NCI-H2227 (cell line): ENCODE measurements at regions not wholly inside any gene's neighbourhood (a gene's known extent, or its start where the extent isn't known, plus 50 kb on each side); places are given as distances from the start of the nearest gene placed in this dataset.
A peak's percentile ranks its signal among the peaks of the same experiment; 100 is the strongest.
"Not testable (repeated sequence)": the region's sequence is repeated elsewhere in the genome, so short reads cannot be mapped to it uniquely, and the experiment has no call there.

ENCODE experiments used
- DNase-seq: peaks from one replicate; lab custom pipeline; 2025; ENCODE audit not compliant: unreplicated experiment; lab: John Stamatoyannopoulos, UW

DNA sequence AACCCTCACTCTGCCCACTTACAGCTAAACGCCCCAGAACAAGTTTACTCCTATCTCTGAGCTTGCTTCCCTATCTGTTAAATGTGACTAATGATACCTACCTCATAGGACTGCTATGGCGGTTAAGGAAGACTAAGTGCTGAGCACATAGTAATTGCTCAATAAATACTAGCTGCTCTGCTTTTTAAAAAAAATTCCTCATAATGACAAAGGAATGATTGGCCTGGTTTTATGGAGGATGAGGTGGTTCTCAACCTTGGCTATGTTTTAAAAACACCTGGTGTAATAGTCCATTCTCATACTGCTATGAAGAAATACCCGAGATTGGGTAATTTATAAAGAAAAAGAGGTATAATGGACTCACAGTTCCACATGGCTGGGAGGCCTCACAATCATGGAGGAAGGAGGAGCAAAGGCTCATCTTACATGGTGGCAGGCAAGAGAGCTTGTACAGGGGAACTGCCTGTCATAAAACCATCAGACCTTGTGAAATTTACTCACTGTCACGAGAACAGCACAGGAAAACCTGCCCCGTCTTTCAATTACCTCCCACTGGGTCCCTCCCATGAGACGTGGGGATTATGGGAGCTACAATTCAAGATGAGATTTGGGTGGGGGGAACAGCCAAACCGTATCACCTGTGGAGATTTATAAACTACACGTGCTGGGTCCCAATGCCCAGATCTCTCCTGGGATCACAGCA is 127.2 kb upstream of the SYT13 start:
- DNase-seq, result no peak

DNA sequence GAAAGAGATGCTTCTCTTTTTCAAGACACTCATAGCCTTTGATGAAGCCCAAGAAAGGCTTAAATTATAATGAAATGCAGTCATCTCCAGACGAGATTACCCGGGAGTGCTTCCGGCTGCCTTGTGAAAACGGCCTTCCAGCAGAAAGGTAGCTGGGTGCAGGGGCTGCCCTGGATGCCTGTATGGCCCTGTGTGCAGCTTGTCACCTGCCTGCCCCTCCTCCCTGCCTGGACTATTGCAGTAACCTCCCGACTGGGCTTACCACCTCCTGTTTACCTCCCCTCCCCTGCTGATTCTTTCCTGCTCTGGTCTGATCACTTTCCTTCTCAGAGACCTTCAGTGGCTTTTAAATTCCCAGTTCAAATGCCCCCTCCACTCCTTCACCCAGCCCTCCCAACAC is 126.4 kb upstream of the SYT13 start:
- DNase-seq, result no peak

DNA sequence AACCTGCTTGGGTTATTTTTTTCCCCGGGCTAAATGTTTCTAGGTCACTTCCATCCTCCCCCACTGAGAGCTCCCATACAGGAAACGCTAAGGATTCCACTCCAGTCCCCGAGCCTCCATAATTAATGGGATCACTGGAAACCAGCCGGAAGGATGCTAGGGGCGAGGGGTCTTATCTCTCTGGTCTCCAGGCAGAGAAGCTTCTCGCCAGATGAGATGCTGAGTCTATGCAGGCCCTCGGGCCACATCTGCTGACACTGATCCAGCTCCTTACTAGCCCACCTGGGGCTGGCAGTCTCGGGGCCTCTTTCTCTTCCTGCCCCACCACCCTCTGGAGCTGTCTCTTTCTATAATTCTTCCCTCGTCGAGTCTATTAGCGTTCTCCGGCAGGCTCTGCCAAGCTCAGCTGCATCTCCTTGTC is 125.9 kb upstream of the SYT13 start:
- DNase-seq, result peak; percentile 56

DNA sequence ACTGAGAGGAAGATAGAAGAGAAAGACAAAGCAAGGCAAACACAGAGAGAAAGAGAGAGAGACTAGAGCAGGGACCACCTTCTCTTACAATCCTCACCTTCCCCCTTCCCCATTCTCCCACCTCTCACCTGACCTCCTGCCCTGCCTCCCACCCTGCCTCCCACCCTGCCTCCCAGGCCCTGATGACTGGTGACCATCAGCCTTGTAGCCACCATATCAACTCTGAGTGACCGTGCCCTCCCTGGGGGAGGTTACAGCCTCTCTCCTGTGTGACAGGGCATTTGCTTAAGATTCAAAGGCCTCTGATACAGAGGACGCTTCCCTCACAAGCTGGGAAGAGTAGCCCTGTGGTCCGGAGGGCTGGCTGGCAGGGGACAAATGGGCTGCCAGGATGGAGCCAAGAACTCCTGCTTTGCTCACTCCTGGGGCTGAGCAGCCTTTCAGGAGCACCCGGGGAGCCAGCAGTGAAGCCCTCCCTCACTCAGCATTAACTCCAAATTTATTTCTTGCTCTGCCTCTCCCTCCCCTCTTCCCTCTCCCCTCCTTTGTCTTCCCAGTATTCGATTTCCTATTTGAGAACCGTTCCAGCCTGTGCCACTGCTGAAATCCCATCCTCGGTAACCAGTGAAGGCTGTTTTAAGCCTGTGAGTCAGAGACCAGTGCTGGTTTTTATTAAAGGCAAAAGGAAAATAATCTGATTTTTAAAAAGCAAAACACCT is 125.2 kb upstream of the SYT13 start:
- no peak for DNase-seq

DNA sequence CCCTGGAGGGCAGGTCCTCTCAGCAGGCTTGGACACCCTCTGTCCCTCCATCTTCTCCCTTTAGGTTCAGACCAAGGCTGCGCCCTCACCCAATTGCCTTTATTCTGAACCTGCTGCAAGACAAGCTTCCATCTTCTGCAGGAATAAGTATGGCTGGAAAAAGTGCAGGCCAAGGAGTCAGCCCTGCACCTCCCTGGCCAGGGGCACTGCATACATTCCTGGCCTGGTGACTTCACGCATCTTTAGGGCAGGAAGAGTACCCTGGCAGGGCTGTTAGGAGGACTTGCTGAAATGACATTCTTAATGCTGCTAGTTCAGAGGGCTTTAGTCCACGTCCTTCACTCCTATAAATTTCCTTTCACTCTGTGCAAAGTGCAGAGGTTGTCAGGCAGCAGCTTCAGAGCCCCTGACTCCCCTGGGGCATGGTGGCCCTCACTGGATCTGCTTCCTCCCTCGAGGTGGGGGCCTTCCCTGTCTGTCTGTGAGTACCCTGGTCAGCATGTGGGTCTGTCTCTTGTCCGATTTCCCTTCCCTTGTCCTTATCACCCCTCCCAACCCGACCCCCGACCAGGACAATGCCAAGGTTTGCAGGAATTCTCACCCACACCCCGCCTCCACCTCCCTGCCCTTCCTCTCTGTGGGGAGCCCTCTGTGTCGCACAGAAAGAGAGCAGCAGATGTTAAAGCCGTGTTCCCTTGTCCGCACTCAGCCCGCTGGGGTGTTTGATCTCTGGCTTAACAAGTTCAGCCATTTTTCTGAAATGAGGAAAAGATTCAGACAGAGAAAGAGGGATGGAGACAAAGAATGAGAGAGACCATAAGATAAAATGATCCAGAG is 124.5 kb upstream of the SYT13 start:
- peak; percentile 15 for DNase-seq

DNA sequence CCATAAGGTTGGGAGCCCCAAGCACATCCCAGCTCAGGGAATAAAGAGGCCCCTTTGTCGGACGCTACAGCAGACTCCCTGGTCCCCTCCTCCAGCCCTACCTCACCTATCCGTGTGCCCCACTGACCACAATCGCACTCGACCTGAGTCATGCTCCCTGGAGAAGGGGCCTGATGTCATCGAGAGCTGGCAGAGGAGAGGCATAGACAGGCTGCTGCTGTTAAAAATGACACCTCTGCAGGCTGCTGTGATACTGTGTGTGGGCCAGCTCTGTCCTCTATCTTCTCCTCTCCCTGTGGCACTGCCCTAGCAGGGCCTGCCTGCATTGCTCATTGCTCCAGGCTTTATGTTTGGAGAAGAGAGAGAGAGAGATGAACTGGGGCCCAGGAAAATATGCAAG is 123.4 kb upstream of the SYT13 start:
- no peak for DNase-seq

DNA sequence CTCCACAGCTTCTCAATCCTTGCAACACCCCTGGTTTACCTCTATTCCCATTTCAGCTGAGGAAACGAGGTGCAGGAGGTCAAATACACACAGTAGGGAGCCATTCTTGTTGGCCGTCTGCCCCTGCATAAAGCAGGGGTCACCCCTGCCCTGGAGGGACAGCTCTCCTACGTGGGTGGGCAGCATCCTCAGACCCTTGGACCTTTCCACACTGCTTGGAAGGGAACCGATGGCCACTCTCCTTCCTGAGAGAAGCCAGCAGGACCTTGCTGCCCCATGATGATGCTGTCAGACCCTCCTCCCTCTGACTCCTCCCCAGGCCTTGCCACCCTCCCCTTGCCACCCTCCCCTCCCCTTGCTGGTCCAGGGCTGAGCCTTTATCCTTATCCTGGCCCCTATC is 121.1 kb upstream of the SYT13 start:
- DNase-seq, result no peak

DNA sequence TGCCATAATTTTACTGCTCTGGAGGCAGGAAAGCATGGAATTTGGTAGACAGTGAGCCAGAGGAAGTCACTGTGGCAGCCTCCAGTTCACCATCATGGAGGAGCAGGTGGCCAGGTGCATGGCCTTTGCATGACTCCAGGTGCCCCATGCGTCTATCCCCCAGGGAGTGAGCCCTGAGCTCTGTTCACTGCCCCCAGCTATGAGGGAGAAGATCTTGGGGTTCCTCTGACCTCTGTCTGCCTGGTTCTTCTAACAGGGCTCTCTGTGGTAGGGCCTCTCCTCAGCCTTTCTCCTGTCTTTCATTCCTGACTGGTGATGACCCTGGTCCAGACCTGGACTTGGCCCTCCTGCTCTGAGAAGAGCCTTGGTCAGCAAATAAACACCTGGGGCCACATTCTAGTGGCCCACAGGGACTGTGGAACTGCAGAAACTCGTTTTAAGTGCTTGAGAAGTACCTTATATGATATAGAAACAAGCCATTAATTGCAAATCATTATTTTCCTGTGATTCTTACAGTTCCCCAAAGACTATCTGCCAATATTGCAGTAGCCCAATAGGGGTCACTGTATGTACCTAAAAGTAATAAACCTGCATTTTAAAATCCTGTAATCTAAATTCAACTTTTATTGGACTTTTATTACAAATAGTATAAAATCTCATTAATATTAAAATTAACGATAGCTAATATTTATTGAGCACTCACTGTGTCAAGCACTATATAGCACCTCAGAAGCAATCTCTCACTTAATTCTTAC is 120.0 kb upstream of the SYT13 start:
- DNase-seq, result no peak

DNA sequence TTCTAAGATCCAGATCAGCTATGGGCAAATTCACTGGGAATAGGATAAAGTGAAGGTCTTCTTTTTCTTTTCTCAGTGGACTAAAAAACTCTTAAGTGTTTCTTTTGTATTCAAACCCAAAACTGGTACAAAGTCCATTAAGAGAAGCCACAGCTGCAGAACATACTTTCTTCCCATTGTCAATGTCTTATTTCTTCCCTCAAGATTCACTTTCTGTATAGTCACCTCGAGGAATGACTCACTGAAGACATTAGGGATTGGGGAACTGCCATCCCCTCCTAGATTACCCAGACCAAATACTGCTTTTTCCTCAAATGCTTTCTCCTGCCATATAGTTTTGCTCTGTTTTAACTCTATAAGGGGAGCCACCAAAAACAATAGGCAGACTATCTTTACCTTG is 117.4 kb upstream of the SYT13 start:
- DNase-seq, result not testable (repeated sequence)

DNA sequence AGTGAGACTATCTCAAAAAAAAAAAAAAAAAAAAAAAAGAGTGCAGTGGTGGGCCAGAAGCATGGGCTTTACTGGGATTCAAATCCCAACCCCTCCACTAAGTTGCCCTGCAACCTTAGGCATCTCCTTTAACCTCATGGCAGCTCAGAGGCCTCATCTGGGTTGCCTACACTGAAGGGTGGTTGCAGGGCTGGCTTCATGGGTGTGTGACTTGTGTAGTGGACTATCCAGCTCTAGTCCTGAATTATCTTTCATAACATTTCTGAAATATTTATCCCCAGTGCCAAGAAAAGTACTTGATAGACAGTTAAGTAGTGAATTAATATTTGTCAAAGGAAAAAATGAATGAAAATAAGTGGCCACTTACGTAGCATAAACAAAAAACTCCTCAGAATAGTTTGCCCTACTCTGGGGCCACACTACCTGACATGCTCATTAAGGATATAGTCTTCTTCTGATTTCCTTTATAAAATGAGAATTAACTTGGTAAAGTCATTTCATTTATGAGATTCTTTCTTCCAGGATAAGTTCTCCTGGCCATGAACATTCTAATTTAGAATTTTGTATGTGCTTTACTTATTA is 116.0 kb upstream of the SYT13 start:
- DNase-seq, result no peak

DNA sequence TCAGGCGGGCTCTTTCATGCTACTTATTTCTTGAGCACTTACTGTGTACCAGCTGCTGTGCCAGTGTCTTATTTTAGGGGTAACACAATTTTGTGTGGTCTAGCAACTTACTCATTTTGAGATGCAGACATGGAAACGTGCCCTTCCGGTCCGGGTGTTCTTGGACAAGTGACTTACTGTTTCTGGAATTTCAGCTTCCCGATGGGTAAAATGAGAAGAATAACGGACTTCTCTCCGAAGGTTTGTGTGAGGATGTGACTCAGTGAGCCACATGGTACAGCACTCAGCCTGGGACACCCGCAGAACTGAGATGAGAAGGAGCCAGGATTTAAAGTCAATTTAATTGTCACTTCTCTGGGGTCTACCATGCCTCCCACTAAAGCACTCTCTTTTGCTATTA is 114.5 kb upstream of the SYT13 start:
- DNase-seq, result no peak

DNA sequence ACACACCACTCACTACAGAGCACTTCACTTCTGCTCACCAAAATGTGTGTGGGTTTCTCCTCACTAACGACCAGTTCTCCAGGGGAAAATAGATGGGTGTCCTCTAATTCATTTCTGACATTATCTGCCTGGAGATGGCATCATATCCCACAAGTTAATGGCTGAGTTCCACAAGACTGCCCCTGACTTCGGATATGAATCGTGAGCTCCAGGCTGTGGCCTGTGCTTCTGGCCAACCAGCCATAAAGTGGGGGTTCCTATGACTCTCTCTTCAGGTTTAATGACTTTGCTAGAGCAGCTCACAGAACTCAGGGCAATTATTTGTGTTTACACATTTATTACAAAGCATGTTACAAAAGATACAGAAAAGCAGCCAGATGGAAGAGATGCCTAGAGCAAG is 113.0 kb upstream of the SYT13 start:
- DNase-seq, result no peak

DNA sequence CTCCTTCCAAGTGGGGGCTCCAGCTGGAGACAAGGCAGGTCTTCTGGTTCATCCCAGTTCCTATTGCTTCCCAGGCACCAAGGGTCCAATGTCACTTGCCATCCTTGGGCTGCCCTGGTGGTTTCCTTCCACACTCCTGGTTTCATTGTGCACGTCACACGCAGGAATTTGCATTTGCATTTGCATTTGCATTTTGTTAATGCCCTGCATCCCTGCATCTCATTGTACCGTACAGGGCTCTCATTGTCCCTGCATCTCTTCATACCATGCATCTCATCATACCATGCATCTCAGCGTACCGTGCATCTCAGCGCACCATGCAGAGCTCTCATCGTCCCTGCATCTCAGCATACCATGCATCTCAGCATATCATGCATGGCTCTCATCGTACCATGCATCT is 112.2 kb upstream of the SYT13 start:
- DNase-seq, result no peak

DNA sequence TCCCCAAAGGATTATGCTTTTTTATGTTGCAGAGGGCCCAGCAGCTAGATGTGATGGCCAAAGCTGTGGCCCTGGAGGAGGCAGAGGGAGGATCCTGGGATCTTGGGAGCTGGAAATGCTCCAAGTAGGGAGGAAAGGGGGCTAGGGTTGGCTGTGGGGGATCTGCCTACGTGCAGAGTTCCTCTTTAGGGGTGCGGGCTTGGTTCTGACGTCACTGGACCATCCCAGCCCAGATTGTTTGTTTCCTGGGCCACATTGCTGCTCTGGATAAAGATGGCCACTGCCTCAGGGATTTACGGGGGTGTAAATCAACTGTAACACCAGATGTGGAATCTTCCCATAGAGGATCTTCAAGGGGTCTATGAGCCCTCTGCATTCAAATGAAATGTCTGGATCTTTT is 110.3 kb upstream of the SYT13 start:
- DNase-seq, result no peak

DNA sequence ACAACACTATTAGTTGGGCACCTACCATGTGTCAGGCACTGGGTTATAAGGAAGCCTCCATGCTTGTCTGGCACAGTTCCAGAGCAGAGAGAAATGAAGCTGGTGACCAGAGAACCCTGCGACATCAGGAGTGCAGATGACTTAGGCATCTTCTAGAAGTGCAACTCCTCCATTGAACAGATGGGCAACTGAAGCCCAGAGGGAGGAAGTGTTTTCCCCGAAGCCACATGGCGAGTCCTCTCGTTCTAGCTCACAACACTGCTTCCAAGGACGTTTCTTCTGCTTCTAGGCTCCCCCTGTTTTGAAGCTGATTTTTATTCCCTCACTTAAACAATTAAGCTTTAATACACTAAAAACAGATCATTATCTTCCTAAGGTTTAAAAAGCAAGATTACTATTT is 109.8 kb upstream of the SYT13 start:
- DNase-seq, result no peak

DNA sequence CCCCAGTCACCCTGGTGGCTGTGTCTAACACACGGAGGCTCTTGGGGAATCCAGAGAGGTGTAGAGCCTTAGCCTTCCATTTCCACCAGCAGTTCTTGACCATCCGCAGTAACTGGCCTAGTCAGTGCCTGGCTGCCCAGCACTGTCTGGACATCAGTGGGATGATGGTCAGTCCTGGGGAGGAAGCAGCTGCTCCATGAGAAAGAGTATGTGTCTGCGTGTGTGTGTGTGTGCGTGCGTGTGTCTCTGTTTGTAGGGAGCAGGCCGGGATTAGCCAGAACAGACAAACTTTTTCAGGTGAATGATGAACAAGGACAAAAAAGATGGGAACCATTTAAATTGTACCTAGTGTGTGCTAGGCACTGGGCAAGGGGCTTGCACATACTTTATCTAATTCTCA is 109.3 kb upstream of the SYT13 start:
- no peak for DNase-seq

DNA sequence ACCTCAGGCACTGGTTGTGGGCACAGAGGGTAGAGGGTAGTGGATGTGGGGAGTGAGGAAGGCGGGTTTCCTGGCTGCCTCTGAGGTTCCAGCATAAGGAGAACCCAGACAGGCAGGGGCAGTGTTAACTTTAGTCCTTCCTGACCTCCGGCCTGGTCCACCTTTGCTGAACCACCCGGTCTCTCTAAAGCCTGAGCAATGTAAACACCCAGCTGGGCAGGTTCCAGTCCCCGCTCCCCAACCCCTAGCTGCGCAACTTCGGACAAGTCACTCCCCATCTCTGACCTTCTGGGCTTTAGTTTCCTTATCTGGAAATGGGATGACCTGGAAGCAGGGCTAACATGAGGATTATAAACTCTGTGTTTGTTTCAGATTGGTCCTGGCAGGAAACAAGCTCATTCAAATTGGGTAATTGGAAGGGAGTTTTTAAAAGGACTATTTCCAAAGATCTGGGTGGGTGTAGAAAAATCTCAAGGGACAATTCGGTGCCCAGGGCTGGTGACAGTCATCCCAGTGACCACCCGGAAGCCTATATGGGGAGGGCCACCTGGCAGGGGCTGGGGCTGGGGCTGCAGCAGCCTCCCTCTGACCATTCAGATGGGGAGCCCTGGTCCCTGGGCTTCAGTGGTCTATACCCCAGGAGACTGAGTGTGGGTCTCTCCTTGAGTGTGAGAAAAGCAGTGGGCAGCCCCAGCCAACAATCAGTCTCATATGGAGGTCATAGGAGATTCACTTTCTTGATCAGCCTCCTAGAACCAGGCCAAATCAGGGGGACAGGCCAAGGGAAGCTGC is 108.3 kb upstream of the SYT13 start:
- no peak for DNase-seq

DNA sequence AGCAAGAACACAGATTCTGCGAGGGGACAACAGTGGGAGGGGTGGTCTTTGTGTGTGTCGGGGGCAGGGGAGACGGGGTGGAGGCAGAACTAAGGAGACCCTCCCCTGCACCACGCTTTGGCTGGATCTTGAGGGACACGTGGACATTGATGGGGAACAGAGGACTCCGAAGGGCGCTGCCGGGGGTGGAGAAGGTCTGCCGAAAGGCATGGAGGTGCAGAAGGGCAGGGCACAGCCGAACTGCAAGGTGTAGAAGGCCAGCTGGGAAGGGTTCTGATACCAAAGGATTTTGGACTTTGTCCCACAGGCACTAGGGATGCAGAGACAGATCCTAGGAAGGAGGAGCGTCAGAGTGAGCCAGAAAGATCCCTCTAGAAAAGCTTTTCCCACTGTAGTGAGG is 107.7 kb upstream of the SYT13 start:
- DNase-seq, result no peak

DNA sequence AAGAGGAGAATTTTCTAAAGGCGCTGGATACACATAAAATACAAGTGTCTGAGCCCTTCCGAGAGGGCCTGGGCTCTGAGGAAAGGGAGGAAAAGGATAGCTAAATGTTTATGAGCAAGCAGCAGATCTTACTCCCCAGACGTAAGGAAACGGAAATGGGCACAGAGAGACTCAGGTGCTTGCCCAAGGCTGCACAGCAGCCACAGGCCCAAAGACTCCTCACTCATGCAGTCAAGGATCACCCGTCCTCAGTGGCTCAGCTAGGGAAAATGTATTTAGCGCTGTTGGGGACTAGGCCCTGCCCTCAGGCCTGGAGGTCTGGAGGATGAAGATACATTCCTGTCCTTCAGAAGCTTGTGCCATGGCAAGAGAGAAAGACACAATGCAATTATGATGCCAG is 107.2 kb upstream of the SYT13 start:
- no peak for DNase-seq

DNA sequence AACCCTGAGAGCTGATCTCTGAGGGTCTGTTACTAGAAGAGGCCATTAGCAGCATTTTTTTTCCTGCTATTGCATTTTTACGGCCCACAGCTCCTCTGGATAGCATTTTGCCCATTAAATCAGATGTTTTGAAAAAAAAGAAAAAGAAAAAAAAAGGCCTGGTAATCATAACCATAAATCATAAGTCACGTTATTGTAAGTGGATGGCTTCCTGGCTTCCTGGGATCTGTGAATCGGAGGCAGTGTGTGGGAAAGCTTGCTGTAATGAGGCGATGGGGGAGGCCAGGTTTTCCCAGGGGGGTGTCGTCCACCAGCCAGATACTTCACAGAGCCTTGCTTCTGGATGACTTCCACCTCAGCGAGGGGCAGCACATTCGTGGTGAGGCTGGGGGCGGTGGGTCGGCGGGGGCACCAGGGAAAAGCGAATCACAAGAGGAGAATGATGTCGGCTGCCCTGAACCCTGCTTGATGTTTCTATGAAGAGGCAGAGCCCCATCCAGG is 106.5 kb upstream of the SYT13 start:
- peak; percentile 60 for DNase-seq
